Cerebellar nuclear complex (tissue), 1 donor: ENCODE measurements at regions not wholly inside any gene's neighbourhood (a gene's known extent, or its start where the extent isn't known, plus 50 kb on each side); places are given as distances from the start of the nearest gene placed in this dataset.
"Not testable (repeated sequence)": the region's sequence is repeated elsewhere in the genome, so short reads cannot be mapped to it uniquely, and the experiment has no call there.

Experiments
- DNase-seq, 2 experiments: peaks; one replicate each; lab custom pipeline; 2025; lab: John Stamatoyannopoulos, UW

- DNase-seq: no peak
These were observed 78.6 kb upstream of the ITGB1 start for GRCh38 chr10:33036670-33037069.

GRCh38 chr10:33035411-33035810 lies 77.4 kb upstream of the ITGB1 start:
- no peak for DNase-seq

DNA sequence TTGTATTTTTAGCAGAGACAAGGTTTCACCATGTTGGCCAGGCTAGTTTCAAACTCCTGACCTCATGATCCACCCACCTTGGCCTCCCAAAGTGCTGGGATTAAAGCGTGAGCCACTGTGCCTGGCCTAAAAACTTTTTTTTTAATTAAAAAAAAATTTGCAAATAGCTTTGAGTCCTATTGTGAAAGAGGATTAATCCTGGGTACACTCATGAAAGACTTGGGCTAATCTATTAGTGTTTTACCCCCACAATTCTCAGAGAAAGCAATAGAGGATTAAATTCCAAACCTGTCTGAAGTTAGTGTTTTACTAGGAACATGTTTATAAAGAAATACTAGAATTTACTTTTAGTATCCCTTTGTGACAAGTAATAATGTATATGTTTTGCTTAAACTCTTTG lies 76.9 kb upstream of the ITGB1 start:
- no peak for DNase-seq

DNA sequence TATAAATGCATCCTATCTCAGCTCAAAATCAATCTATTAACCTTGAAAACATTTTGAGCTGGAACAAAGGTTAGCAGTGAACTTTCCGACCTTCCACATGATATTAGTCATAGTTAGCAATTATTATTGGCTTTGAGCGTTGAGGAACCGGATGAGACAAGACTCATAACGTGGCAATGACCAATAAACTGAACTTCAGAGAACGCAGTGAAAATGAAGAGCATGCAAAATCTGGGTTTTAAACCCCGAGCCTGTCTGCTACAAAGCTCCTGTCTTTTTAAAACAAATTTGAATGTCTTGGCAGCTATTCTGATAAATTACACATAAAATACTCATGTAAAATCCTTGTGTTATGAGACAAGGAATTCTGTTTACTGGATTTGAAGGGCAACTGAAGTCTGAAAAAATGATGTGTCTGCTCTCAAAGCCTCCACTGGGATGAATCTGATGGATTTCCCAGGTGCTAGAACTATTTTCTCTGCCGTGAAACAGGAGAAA lies 74.7 kb upstream of the ITGB1 start:
- no peak for DNase-seq

- DNase-seq: no peak
These were observed 74.0 kb upstream of the ITGB1 start for GRCh38 chr10:33031815-33032653.

- no peak for DNase-seq
These were observed 73.1 kb upstream of the ITGB1 start for GRCh38 chr10:33031171-33031570.

DNA sequence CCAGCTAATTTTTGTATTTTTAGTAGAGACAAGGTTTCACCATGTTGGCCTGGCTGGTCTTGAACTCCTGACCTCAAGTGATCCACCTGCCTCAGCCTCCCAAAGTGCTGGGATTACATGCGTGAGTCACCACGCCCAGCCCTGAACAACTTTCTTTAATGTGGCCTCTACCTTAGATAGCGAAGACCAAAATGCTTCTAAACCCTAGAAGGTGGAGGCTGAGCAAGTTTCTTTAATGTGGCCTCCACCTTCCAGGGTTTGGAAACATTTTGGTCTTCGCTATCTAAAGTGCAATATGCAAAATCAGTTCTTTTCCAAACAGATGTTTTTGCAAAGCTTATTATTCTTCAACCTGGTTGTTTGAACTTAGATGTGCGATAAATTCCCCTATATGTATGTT lies 70.5 kb upstream of the ITGB1 start:
- not testable (repeated sequence) for DNase-seq

DNA sequence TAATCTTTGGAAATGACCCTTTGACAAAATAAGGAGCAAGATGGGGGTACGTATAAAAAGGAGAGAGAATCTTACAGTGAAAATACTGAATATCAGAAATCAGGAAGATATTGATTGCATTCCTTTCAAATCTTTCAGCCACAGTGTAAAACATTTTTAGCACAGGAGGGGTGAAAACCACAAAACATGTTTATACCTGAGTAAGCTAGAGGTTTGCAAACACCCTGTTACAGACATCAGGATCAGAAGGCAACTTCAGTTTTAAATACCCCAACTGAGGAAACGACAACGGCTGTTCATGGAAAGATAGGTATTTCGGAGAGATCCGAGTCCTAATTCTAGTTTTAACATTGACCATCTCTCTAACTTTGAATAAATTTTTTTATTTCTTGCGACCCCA lies 69.1 kb upstream of the ITGB1 start:
- no peak for DNase-seq

DNA sequence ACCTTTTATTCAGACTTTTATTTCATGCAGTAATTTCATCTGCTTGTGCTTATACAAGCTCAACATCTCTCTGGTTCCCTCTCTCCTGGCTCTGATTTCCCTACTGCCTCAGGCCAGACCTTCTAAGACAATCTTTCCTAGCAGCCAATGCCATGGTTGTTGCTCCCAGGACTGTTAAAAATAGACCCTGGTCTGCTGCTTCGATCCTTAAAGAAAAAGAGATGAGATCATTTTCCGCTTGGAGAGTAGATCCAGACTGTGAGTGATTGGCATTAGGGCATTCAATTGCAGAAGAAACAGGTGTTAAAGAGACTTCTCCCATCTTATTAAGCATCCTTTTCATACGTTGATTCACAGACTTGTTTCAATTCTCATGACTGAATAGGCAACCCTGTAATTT lies 68.4 kb upstream of the ITGB1 start:
- DNase-seq: no peak

DNA sequence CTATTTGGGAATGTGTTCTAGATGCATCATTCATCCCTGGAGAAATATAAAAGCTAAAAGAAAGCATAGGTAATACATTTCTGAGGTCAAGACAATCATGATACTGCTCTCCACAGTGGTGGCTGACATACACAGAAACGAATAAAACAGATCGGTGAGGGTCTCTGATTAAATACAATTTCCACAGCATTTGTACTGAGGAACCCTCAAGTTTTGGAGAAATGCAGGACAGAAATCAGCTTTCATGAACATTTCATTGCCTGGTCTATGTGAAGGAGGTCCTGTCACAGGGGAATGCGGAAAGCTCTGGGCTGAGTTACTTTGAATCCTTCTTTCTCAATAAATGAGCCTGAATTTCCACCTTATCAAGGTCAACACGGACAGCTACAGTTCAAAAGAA lies 67.9 kb upstream of the ITGB1 start:
- DNase-seq: no peak

GRCh38 chr10:33025039-33025438 lies 67.0 kb upstream of the ITGB1 start:
- no peak for DNase-seq

- no peak for DNase-seq
These were observed 64.7 kb upstream of the ITGB1 start for GRCh38 chr10:33022691-33023090.

DNA sequence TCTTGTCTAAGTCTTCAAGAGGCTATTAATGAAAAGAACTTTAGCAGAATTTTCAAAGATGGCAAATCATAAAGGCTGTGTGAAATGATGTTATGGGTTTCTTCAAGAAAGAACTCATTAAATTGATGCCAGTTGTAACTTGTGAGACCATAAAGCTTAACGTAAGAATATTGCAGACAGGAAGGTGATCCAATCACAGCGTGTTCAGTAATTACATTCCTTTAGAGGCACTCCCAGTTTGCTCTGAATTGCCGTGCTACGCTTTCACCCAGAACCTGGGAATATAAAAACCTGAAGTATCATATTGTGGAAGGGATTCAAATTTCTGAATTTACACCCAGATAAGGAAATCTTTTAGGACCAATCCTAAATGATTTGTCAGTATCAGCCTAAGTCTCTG lies 64.1 kb upstream of the ITGB1 start:
- no peak for DNase-seq

GRCh38 chr10:33016988-33017387 lies 59.0 kb upstream of the ITGB1 start:
- DNase-seq: no peak

- DNase-seq: no peak
These were observed 57.9 kb upstream of the ITGB1 start for GRCh38 chr10:33015761-33016547.

DNA sequence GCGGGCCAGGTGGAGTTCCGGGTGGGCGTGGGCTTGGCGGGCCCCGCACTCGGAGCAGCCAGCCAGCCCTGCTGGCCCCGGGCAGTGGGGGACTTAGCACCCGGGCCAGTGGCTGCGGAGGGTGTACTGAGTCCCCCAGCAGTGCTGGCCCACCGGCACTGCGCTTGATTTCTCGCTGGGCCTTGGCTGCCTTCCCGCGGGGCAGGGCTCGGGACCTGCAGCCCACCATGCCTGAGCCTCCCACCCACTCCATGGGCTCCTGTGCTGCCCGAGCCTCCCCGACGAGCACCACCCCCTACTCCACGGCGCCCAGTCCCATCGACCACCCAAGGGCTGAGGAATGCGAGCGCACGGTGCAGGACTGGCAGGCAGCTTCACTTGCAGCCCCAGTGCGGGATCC lies 55.3 kb upstream of the ITGB1 start:
- not testable (repeated sequence) for DNase-seq

- DNase-seq: no peak
These were observed 54.3 kb upstream of the ITGB1 start for GRCh38 chr10:33012306-33012705.

- DNase-seq: no peak
These were observed 52.4 kb upstream of the ITGB1 start for GRCh38 chr10:33010132-33011037.

DNA sequence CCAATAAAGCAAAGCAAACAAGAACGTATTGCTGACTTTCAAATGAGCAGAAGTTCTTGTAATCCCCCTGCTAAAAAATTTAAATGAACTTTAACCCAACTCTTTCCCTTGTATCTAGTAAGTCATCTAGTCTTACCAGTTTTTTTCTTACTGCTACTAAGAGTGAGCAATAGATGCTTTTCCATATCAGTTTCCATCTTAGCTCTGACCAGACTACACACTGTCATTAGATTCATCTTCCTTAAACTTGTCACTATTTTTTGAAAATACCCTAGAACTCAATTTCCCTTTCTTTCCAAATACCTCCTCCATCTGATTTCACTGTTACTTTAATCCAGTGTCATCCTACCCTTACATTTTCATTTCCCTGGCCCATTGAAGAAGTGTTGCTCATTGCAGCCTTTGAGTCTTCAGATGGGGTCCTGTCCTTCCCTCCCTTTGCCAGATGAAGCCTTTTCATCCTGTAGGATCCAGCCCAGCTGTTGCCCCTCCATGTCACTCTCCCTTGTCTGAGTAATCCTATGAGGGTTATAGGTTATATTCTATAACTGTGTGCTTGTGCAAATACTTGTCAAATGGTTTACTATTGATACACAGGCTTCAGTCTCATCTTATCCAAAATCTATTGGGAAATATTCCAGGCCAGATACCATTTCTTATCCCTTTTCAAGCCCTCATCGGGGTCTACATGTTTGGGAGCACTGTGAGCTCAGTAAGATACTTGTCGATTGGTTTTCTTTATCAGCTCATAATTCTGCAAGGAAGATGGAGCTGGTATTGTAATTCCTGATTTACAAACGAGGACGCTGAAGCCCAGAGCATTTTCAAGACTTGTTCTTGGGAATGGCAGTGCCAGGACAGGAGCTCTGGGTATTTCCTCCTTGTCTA lies 51.5 kb upstream of the ITGB1 start:
- no peak for DNase-seq

- peak in 1 of 2 experiments; percentile 11 for DNase-seq
These were observed 50.6 kb upstream of the ITGB1 start for GRCh38 chr10:33008499-33009243.
